GM18873 (cell line): ENCODE measurements at regions not wholly inside any gene's neighbourhood (a gene's known extent, or its start where the extent isn't known, plus 50 kb on each side); places are given as distances from the start of the nearest gene placed in this dataset.

Source experiments
- ATAC-seq: cut with Tn5 transposase; IDR thresholded peaks from one replicate; pipeline ENCODE4 v1.9.1; 2021; ENCODE audit warnings: mild to moderate bottlenecking, moderate library complexity, moderate number of reproducible peaks; ENCODE audit not compliant: unreplicated experiment, low FRiP score

GRCh38 chr2:188181884-188182283 lies 109.8 kb upstream of the GULP1 start:
- ATAC-seq = no peak

GRCh38 chr2:188187726-188188125 lies 103.9 kb upstream of the GULP1 start:
- no peak for ATAC-seq

- ATAC-seq = no peak
These were observed 102.3 kb upstream of the GULP1 start for GRCh38 chr2:188189356-188189755.

GRCh38 chr2:188193230-188193629 lies 98.4 kb upstream of the GULP1 start:
- ATAC-seq = no peak

DNA sequence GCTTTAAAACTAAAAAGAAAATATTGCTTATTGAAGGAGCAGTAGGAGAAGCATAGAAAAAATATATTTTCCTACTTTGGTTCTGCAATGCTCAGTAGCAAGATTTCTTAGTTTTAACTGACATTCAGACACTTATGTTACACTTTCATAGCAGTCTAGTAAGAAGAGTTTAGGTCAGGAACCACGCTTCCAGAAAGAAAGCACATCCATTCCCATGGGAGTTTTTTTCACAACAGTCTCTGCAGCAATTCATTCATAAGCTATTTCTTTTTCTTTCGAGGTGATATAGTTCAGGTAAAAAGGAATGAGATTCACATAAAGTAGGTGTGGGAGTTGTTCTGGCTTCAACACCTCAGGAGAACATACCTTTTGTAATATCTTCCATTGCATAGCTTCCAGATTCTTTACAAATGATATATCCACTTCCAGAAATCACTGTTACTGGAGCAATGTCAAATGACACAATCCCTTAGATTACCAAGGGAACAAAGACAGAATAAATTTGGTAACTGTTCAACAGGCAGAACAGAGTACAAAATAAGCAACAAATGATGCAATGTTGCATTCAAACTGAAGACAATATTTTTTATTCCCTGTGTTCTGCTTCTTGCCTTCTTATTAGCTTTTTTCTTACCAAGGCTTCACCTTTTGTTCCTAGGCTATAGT lies 95.2 kb upstream of the GULP1 start:
- no peak for ATAC-seq

- ATAC-seq = no peak
These were observed 92.0 kb upstream of the GULP1 start for GRCh38 chr2:188199716-188200128.

DNA sequence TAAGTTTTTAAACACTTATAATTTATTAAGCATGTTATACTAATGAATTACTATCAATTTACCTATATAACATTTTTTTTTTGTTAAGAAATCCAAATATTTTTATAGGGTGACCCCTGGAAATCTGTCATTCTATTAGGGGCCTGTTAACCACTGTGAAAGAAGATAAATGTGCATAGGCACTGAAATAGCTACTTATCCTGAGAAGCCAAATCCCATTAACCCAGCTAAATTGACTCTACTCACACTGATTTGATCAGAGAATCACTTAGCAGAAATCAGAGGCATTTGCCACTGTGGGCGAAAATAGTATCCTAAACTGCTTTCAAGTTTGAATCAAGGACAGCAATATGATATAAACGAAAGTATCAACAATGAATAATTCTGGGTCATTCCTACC lies 90.0 kb upstream of the GULP1 start:
- no peak for ATAC-seq

DNA sequence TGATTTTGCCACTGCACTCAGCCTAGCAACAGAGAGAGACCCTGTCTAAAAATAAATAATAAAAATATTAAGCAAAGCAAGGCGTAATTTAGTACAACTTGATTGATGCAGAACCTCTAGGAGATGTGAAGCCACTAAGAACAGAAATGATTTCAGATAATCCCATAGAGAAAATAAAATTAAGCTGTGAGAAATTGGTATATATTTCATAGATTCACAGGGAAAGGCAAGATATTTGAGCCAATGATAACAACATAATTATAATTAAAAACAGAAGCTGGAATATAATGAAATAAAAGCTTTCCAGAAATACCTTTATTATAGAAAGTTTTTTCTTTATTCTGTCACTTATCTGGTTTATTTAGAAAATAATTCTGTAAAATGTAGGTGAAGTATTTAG lies 88.9 kb upstream of the GULP1 start:
- no peak for ATAC-seq

- ATAC-seq = no peak
These were observed 87.9 kb upstream of the GULP1 start for GRCh38 chr2:188203776-188204175.

- no peak for ATAC-seq
These were observed 86.8 kb upstream of the GULP1 start for GRCh38 chr2:188204824-188205223.

- no peak for ATAC-seq
These were observed 84.1 kb upstream of the GULP1 start for GRCh38 chr2:188207554-188207953.

GRCh38 chr2:188209218-188209617 lies 82.5 kb upstream of the GULP1 start:
- no peak for ATAC-seq

GRCh38 chr2:188217264-188217663 lies 74.4 kb upstream of the GULP1 start:
- ATAC-seq = no peak

DNA sequence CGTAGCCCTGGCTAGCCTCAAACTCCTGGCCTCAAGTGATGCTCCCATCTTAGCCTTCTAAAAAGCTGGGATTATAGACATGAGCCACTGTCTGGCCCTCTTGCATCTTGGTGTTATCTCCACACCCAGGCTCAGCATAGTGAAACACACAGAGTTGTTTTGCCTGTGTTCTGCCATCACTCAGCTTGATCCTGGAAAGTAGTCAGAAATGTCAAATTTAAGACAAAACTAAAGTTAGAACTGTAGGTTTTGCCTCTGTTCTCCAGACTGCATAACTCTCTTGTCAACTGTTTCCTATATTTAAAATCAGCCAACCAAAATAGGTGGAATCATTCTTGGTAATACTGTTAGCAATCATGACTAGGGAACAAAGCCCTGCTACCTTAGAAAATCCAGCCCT lies 72.1 kb upstream of the GULP1 start:
- no peak for ATAC-seq

DNA sequence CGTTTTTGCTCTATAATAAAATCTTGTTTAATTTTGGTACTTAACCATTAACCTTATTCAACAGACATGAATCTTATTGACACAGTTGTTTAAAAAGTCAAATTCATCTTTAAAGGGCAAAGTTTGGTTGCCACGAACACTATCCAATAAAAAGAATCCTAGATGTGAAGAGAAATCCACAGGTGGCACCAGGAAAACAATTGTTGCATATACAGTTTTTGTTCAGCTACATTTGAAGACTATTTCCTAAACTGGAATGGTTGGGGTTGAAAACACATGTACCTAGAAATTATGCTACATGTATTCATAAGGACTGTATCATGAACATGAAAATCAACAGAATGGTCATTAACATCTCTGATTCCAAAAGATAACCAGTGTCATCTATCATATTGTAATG lies 71.1 kb upstream of the GULP1 start:
- no peak for ATAC-seq

DNA sequence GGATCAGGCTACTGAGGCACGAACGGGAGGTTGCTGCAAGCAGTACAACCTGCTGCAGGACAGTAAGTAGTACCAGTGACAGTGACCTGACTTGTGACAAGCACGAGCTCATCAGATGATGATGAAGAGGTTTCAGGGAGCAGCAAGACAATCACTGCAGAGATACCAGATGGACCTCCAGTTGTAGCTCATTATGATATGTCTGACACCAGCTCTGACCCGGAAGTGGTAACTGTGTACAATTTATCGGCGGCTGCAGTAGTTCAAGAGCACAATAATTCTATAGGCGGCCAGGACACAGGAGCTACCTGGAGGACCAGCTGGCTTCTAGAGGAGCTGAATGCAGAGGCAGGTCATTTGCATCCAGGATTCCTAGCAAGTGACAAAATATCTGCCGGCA lies 64.0 kb upstream of the GULP1 start:
- ATAC-seq = no peak

GRCh38 chr2:188235364-188235763 lies 56.3 kb upstream of the GULP1 start:
- peak; percentile 62 for ATAC-seq

DNA sequence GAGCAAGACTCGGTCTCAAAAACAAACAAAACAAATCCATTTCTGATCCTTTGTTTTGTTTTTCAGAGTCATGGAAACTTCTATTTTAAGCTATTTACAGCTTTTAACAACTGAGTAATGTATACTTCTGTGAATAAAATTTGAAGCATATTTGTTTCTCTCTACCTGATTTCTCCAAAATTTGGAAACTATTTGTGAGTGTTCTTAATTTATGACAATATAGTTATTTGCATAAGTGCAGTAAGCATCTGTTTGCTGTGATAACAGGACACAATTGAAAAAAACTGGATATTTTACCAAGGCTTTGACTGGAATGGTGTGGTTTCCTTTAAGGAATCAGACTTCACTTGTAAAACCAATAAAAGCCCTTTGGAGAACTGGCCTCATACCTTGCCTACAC lies 53.3 kb upstream of the GULP1 start:
- no peak for ATAC-seq
